Rectal smooth muscle tissue (tissue), 1 donor: ENCODE measurements at regions not wholly inside any gene's neighbourhood (a gene's known extent, or its start where the extent isn't known, plus 50 kb on each side); places are given as distances from the start of the nearest gene placed in this dataset.
"Not testable (repeated sequence)": the region's sequence is repeated elsewhere in the genome, so short reads cannot be mapped to it uniquely, and the experiment has no call there.

Experiments used
- H3K27ac ChIP-seq: one replicate; pipeline ENCODE4 v1.7.0; 2013; ENCODE audit warnings: low read depth, low read length, inconsistent platforms
- H3K27me3 ChIP-seq: one replicate; pipeline ENCODE4 v1.7.0; 2013; ENCODE audit warnings: low read length; ENCODE audit not compliant: control insufficient read depth, insufficient read depth
- H3K36me3 ChIP-seq: one replicate; pipeline ENCODE4 v1.7.0; 2013; ENCODE audit warnings: low read length; ENCODE audit not compliant: control insufficient read depth, insufficient read depth
- H3K4me1 ChIP-seq: one replicate; pipeline ENCODE4 v1.7.0; 2013; ENCODE audit warnings: low read length; ENCODE audit not compliant: control insufficient read depth, insufficient read depth
- H3K4me3 ChIP-seq: one replicate; pipeline ENCODE4 v1.7.0; 2013; ENCODE audit warnings: low read length
- H3K9ac ChIP-seq: one replicate; pipeline ENCODE4 v1.7.0; 2013; ENCODE audit warnings: low read length

DNA sequence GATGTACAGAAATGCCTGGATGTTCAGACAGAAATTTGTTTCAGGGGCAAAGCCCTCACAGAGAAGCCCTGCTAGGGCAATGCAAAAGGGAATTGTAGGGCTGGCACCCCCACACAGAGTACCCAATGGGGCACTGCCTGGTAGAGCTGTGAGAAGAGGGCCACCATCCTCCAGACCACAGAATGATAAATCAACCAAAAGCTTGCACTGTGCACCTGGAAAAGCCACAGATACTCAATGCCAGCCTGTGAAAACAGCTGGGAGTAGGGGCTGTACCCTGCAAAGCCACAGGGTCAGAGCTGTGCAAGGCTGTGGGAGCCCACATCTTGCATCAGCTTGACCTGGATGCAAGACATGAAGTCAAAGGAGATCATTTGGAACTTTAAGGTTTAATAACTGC, 477.9 kb upstream of the NECTIN3 start:
- no peak overlapping the region for H3K27ac ChIP-seq
- no peaks in the 10 kb centered on the region for H3K27me3 ChIP-seq
- H3K4me1 ChIP-seq = no peaks in the 10 kb centered on the region
- no peak overlapping the region for H3K9ac ChIP-seq
- H3K36me3 ChIP-seq = no peaks in the 10 kb centered on the region
- no peak overlapping the region for H3K4me3 ChIP-seq

DNA sequence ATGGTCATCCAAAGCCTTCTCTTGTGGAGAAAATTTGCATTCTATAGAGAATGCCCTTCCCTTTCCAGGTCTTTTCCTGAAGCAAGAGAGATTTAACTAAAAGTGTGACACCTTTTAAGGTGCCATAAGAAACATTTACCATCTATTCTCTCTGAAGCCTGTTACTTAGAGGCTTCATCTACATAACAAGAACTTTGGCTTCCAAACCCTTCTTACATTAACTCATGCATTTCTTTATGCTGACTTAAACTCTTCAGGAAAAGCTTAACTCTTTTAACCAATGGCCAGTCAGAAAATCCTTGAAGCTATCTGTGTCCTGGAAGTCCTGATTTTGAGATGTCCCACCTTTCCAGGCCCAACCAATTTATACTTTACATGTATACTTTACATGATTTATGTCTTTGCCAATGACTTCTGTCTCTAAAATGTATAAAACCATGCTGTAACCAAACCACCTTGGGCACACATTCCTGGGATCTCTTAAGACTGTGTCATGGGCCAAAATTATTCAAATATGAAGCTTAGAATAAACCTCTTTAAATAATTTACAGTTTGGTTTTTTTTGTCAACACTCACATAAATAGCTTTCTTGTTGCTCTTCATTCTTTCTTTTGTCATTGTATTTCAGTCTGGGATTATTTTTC, 472.6 kb upstream of the NECTIN3 start:
- no peak overlapping the region for H3K4me3 ChIP-seq
- no peak overlapping the region for H3K9ac ChIP-seq
- no peaks in the 10 kb centered on the region for H3K4me1 ChIP-seq
- H3K36me3 ChIP-seq = no peaks in the 10 kb centered on the region
- H3K27me3 ChIP-seq = no peaks in the 10 kb centered on the region
- H3K27ac ChIP-seq = no peak overlapping the region

DNA sequence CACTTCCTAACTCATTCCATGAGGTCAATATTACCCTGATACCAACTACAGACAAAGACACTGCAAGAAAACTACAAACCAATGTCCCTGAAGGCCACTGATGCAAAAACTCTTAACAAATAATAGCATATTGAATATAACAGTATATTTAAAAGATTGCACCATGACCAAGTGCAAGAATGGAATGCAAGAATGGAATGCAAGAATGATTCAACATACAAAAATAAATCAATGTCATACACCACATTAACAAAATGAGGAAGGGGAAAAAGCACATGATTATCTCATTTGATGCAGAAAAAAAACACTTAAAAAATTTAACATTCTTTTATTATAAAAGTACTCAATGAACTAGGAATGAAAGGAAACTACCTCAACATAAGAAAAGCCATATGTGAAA, 463.1 kb upstream of the NECTIN3 start:
- no peak overlapping the region for H3K4me3 ChIP-seq
- no peaks in the 10 kb centered on the region for H3K36me3 ChIP-seq

DNA sequence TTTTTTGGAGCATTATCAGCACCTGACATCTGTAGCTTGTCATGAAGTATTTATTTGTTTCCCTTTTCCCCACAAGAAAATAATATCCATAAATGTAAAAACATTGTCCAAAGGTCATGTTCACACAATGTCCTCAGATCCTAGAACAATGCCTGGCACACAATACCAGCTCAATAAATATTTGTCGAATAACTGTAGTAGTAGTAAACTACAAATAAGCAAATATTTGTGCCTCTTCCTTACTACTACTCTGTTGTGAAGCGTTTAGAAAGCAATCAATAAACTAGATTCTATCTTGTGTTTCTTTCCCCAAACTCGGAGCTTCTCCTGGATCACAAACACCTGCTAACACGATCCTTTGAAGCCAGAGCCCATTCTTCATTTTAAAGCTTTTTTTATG, 459.6 kb upstream of the NECTIN3 start:
- H3K4me3 ChIP-seq = no peak overlapping the region
- no peak overlapping the region for H3K9ac ChIP-seq
- H3K27ac ChIP-seq = no peak overlapping the region
- H3K27me3 ChIP-seq = no peaks in the 10 kb centered on the region
- no peaks in the 10 kb centered on the region for H3K36me3 ChIP-seq
- H3K4me1 ChIP-seq = no peaks in the 10 kb centered on the region

More for the DNA sequence above, 463.1 kb upstream of the NECTIN3 start:
- H3K27ac ChIP-seq = no peak overlapping the region
- no peaks in the 10 kb centered on the region for H3K27me3 ChIP-seq
- no peak overlapping the region for H3K9ac ChIP-seq
- H3K4me1 ChIP-seq = no peaks in the 10 kb centered on the region

DNA sequence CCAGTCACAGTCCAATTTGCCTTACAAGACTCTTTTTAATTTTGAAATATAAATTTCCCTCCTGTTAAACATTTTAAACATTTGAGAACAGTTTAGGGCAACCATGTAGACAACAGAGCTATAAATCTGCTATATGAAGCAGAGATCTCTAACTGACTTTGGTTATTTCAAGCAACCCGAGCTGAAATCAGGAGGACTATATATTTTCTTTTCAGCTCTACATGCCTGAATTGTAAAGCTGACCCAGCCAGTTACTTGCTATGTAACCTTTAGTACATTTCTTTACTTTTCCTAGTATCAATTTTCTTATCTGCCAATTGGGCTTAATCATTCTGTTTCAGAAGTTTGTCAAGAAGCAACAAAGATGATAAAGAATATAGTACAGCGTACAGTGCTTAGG, 457.4 kb upstream of the NECTIN3 start:
- no peaks in the 10 kb centered on the region for H3K27me3 ChIP-seq
- H3K4me1 ChIP-seq = no peaks in the 10 kb centered on the region

DNA sequence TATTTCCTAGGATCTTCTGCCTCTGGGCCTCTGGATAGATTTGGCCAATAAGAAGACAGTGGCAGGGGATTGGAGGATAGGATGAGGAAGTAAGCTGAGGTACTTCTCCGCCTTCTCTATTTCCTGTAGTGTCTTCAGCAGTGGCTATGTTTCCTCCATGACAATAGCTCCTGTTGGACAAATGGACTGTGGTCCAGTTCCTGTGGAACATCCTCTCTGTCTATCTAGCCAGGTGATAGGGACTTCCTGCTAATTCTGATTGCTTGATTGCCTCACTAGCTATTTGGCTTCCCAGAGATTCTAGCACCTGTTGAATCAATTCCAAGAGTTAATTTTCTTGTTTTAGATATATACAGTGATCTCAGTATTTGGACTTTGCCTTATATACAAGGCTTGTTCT, 456.2 kb upstream of the NECTIN3 start:
- Histone ChIP-seq H3K9ac (no peak overlapping the region), H3K27me3 (no peaks in the 10 kb centered on the region), H3K27ac (no peak overlapping the region)

More for the DNA sequence above, 457.4 kb upstream of the NECTIN3 start:
- Histone ChIP-seq H3K9ac (no peak overlapping the region), H3K4me3 (no peak overlapping the region), H3K36me3 (no peaks in the 10 kb centered on the region), H3K27ac (no peak overlapping the region)

DNA sequence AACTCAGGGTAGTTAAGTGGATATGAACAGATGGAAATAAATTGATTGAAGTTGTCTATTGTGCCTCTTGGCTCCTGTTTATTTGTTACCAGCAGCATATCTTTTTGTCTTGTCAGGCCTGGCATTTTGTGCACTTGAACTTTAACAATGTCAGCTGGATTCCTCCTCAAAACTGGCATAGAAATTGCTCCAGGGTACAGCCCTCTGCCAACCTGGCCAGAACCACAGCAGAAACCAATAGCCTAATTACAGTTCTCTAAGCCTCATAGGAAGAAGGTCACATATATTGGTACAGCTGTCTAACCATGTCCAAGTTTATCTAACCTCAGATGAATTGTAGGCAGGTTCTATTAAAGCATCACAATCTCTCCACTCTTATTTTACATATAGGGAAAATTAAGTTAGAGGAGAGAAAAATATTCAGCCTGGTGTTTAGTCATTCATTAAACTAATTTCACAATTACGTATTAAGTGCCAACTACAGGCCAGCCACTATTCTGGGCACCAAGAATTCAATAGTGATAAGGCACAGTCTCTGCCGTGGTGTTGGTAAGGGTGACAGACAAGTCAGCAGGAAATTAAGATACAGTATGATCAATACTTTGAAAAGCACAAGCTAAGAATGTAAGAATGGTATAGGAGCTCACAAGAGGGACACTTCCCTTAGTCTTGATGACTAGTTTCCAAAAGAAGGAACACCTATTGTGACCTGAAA, 452.9 kb upstream of the NECTIN3 start:
- no peak overlapping the region for H3K9ac ChIP-seq
- no peaks in the 10 kb centered on the region for H3K27me3 ChIP-seq
- H3K4me1 ChIP-seq = no peaks in the 10 kb centered on the region

More for the DNA sequence above, 456.2 kb upstream of the NECTIN3 start:
- Histone ChIP-seq H3K36me3 (no peaks in the 10 kb centered on the region), H3K4me3 (no peak overlapping the region), H3K4me1 (no peaks in the 10 kb centered on the region)

DNA sequence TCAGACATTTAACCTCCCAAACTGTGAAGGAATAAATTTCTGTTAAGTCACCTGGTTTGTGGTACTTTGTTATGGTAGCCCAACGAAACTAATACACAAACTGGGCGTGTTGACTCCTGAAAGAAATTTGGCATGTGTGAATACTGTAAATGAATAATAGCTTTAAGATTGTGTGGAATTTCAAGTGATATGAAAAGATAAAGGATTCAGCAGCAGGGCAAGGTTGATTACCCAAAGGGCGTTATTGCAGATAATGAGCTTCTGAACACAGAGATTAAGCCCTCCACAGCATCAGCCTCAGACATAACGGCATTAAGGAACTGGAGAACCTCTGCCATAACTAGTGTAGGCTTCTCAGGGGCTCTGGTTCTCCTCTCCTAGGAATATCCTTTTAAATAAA, 451.5 kb upstream of the NECTIN3 start:
- H3K27me3 ChIP-seq = no peaks in the 10 kb centered on the region
- H3K27ac ChIP-seq = no peak overlapping the region
- no peak overlapping the region for H3K4me3 ChIP-seq
- H3K36me3 ChIP-seq = no peaks in the 10 kb centered on the region
- no peak overlapping the region for H3K9ac ChIP-seq
- no peaks in the 10 kb centered on the region for H3K4me1 ChIP-seq

More for the DNA sequence above, 452.9 kb upstream of the NECTIN3 start:
- no peak overlapping the region for H3K27ac ChIP-seq
- H3K36me3 ChIP-seq = no peaks in the 10 kb centered on the region
- no peak overlapping the region for H3K4me3 ChIP-seq

DNA sequence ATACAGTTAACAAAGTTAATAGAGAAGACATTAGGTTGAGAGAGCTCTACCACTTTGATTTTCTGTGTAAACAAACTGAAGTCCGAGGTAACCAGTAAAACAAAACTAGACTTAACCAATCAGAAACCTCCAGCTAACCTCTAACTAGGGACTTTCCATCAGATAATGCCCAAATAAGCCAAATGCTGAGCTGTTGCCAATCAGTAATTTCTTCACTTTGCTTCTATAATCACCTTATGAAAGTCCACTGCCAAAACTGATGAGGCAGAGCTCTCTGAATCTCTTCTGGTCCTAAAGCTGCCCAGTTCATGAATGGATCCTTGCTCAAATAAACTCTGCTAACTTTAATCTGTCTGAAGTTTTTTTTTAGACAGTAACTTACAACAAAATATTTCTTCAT, 448.0 kb upstream of the NECTIN3 start:
- no peaks in the 10 kb centered on the region for H3K4me1 ChIP-seq
- H3K36me3 ChIP-seq = no peaks in the 10 kb centered on the region
- no peaks in the 10 kb centered on the region for H3K27me3 ChIP-seq
- no peak overlapping the region for H3K9ac ChIP-seq
- H3K4me3 ChIP-seq = no peak overlapping the region
- no peak overlapping the region for H3K27ac ChIP-seq

DNA sequence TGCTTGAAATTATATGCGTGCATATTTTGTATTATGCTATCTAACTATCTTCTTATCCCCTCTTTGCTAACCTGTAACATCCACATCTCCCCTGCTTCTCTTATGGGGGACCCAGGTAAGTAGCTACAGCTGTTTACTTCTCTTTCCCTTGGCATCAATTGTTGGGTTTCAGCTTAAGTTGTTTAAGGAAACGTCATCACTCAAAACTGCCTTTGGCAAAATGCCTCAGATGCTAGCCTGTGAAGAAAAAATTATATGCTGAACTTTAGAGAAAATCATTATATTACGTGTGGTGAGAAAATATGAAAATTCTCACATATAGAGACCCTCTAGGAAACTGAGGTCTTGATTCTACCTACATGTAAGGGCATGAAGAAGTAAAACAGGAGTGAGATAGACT, 447.0 kb upstream of the NECTIN3 start:
- H3K27me3 ChIP-seq = no peaks in the 10 kb centered on the region
- H3K9ac ChIP-seq = no peak overlapping the region
- H3K36me3 ChIP-seq = no peaks in the 10 kb centered on the region
- H3K27ac ChIP-seq = no peak overlapping the region
- H3K4me1 ChIP-seq = no peaks in the 10 kb centered on the region
- H3K4me3 ChIP-seq = no peak overlapping the region

DNA sequence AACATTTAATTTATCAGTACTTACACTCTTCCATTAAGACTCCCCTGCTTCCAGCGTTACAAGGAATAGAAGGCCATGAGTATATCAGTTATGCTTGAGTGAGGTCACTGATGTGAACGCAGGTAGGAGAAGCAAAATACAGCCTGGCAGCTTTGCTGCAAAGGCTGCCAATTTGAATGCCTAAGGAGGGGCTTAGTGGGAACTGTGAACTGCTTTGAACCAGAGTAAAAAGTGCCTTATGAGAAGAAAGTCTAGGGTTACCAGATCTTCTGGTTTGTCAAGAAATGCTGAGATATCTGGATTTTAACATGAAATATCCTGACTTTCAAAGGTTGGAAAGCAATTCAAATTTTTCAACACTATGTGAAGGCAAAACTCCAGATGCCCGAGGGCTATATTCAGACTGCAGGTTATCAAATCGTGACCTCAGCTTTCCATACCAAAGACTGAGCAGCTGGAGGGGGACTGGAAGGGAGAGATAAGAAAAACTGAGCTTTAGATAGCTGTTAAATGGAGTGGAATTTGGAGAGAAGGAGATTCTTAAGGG, 446.3 kb upstream of the NECTIN3 start:
- Histone ChIP-seq H3K27me3 (no peaks in the 10 kb centered on the region), H3K9ac (no peak overlapping the region), H3K27ac (no peak overlapping the region), H3K4me3 (no peak overlapping the region), H3K36me3 (no peaks in the 10 kb centered on the region), H3K4me1 (no peaks in the 10 kb centered on the region)

DNA sequence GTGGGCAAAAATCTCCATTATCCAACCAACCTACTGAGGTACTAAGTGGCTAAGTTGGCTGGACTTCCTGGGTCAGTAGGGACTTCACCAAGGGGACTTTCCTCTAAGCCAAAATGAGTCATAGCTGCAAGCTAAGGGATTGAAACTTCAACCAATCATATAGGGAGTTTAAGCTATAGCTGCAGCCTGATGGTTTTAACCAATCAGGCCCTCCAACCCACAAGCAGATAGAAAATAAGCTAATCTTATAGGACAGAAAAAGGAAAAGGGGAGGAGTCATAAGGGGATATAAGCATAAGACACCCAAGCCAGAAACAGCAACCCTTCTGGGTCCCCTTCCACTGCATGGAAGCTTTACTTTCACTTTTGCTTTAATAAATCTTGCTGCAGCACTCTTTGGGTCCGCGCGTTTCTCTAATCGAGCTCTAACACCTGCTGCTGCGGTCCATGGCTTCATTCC, 444.9 kb upstream of the NECTIN3 start:
- H3K9ac ChIP-seq, H3K27ac ChIP-seq, H3K36me3 ChIP-seq, H3K27me3 ChIP-seq, H3K4me3 ChIP-seq, H3K4me1 ChIP-seq: not testable (repeated sequence)
